ENCODE measurements at regions not wholly inside any gene's neighbourhood (a gene's known extent, or its start where the extent isn't known, plus 50 kb on each side); places are given as distances from the start of the nearest gene placed in this dataset.

GRCh38 chr18:23330423-23330822 is 122.7 kb upstream of the RIOK3 start:
- H3K36me3 Mint-ChIP-seq, result peaks cover 23% of the 10 kb centered on the region
- no peak for TF ChIP-seq CTCF (conservative IDR thresholded peaks at IDR 0.05)
- no peak for DNase-seq (ENCODE audit: extremely low spot score, unreplicated experiment)
- no peaks in the 10 kb centered on the region for H3K9me3 Mint-ChIP-seq
- H3K4me1 Mint-ChIP-seq (ENCODE audit: unreplicated experiment), result no peaks in the 10 kb centered on the region
- H3K27me3 Mint-ChIP-seq, result no peaks in the 10 kb centered on the region
- peak overlapping the region; percentile 88 for H3K27ac Mint-ChIP-seq
- peak overlapping the region; percentile 80 for H3K4me3 Mint-ChIP-seq

GRCh38 chr18:23331091-23331920 is 121.8 kb upstream of the RIOK3 start:
- Mint-ChIP-seq H3K9me3 (no peaks in the 10 kb centered on the region), H3K27me3 (no peaks in the 10 kb centered on the region), H3K4me3 (peak overlapping the region; percentile 80), H3K4me1 (ENCODE audit: unreplicated experiment) (peaks cover 1% of the 10 kb centered on the region), H3K36me3 (peaks cover 23% of the 10 kb centered on the region), H3K27ac (peak overlapping the region; percentile 88)
- no peak for DNase-seq (ENCODE audit: extremely low spot score, unreplicated experiment)
- TF ChIP-seq CTCF (conservative IDR thresholded peaks at IDR 0.05), result no peak

GRCh38 chr18:23332356-23332755 is 120.7 kb upstream of the RIOK3 start:
- DNase-seq (ENCODE audit: extremely low spot score, unreplicated experiment), result no peak
- Mint-ChIP-seq H3K27me3 (no peaks in the 10 kb centered on the region), H3K27ac (no peak overlapping the region), H3K9me3 (no peaks in the 10 kb centered on the region), H3K4me1 (ENCODE audit: unreplicated experiment) (peaks cover 6% of the 10 kb centered on the region), H3K36me3 (peaks cover 16% of the 10 kb centered on the region), H3K4me3 (no peak overlapping the region)
- TF ChIP-seq CTCF (conservative IDR thresholded peaks at IDR 0.05), result no peak

GRCh38 chr18:23333827-23334226 is 119.3 kb upstream of the RIOK3 start:
- Mint-ChIP-seq H3K27ac (no peak overlapping the region), H3K4me1 (ENCODE audit: unreplicated experiment) (peaks cover 17% of the 10 kb centered on the region), H3K27me3 (no peaks in the 10 kb centered on the region), H3K36me3 (peaks cover 12% of the 10 kb centered on the region), H3K9me3 (no peaks in the 10 kb centered on the region), H3K4me3 (no peak overlapping the region)
- DNase-seq (ENCODE audit: extremely low spot score, unreplicated experiment), result no peak
- no peak for TF ChIP-seq CTCF (conservative IDR thresholded peaks at IDR 0.05)

GRCh38 chr18:23334569-23334968 is 118.5 kb upstream of the RIOK3 start:
- Mint-ChIP-seq H3K27ac (no peak overlapping the region), H3K36me3 (peaks cover 7% of the 10 kb centered on the region), H3K4me3 (no peak overlapping the region), H3K4me1 (ENCODE audit: unreplicated experiment) (peaks cover 17% of the 10 kb centered on the region), H3K27me3 (no peaks in the 10 kb centered on the region), H3K9me3 (no peaks in the 10 kb centered on the region)
- no peak for TF ChIP-seq CTCF (conservative IDR thresholded peaks at IDR 0.05)
- DNase-seq (ENCODE audit: extremely low spot score, unreplicated experiment), result no peak

Measured in type B pancreatic cell (in vitro differentiated cells).